ENCODE measurements at regions not wholly inside any gene's neighbourhood (a gene's known extent, or its start where the extent isn't known, plus 50 kb on each side); places are given as distances from the start of the nearest gene placed in this dataset.

GRCh38 chr4:30825008-30825770 lies 105.0 kb downstream of the PCDH7 start:
- TF ChIP-seq YY1 (IDR thresholded peaks at IDR 0.05; ENCODE audit: extremely low read depth, insufficient replicate concordance, low read depth, low read length) (no peak), CTCF (IDR thresholded peaks at IDR 0.05 in 2 of 3, conservative IDR thresholded peaks at IDR 0.05 in 1 of 3; ENCODE audit: borderline replicate concordance in 1 of 3, insufficient read depth in 1 of 3, low read depth in 2 of 3, low read length in 2 of 3) (no peak), POLR2AphosphoS5 (IDR thresholded peaks at IDR 0.05; ENCODE audit: low read depth, low read length) (no peak), POLR2A (IDR thresholded peaks at IDR 0.05; ENCODE audit: borderline replicate concordance, extremely low read depth, insufficient read depth, insufficient read length) (no peak), TCF7L2 (IDR thresholded peaks at IDR 0.05; ENCODE audit: borderline replicate concordance, extremely low read depth, insufficient read depth, insufficient read length) (no peak), EZH2 (IDR thresholded peaks at IDR 0.05) (no peak), ZFX (IDR thresholded peaks at IDR 0.05) (no peak), RAD21 (IDR thresholded peaks at IDR 0.05; ENCODE audit: low read depth) (no peak), CBX3 (IDR thresholded peaks at IDR 0.05; ENCODE audit: low read depth) (peak; percentile 57; the same call in 1 of the 2 replicates), SRF (IDR thresholded peaks at IDR 0.05; ENCODE audit: low read depth) (no peak), EZH2phosphoT487 (IDR thresholded peaks at IDR 0.05; ENCODE audit: borderline replicate concordance) (no peak), ELF1 (IDR thresholded peaks at IDR 0.05; ENCODE audit: borderline replicate concordance, low read depth) (no peak)
- TF ChIP-seq, protein P1, sequence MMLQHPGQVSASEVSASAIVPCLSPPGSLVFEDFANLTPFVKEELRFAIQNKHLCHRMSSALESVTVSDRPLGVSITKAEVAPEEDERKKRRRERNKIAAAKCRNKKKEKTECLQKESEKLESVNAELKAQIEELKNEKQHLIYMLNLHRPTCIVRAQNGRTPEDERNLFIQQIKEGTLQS (IDR thresholded peaks at IDR 0.05) = no peak
- TF ChIP-seq, protein P2, sequence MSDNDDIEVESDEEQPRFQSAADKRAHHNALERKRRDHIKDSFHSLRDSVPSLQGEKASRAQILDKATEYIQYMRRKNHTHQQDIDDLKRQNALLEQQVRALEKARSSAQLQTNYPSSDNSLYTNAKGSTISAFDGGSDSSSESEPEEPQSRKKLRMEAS (IDR thresholded peaks at IDR 0.05) = no peak; the same call in 1 of the 2 replicates

All from HCT116 (cell line).